ENCODE measurements at regions not wholly inside any gene's neighbourhood (a gene's known extent, or its start where the extent isn't known, plus 50 kb on each side); places are given as distances from the start of the nearest gene placed in this dataset.

GRCh38 chr17:79530361-79531105 lies 80.3 kb downstream of the RBFOX3 start:
- Histone ChIP-seq H3K4me1 (ENCODE audit: control insufficient read depth in 1 of 2, insufficient read depth in 2 of 2, low read length in 2 of 2) (no peaks in the 10 kb centered on the region), H2AFZ (ENCODE audit: low read depth, low read length, poor library complexity, severe bottlenecking) (no peak overlapping the region), H3K27ac (ENCODE audit: low read depth, low read length) (no peak overlapping the region), H3K4me2 (ENCODE audit: low read length) (no peak overlapping the region), H4K20me1 (ENCODE audit: insufficient read depth) (no peaks in the 10 kb centered on the region), H3K27me3 (ENCODE audit: insufficient read depth, low read length) (peaks cover 73% of the 10 kb centered on the region), H3K79me2 (ENCODE audit: insufficient read depth, low read length) (no peaks in the 10 kb centered on the region), H3K36me3 (ENCODE audit: control insufficient read depth in 1 of 2, insufficient read depth in 2 of 2, low read length in 2 of 2) (no peaks in the 10 kb centered on the region), H3K9me2 (ENCODE audit: insufficient read depth) (no peaks in the 10 kb centered on the region), H3K4me3 (replicated peaks in 1 of 2; ENCODE audit: low read depth in 1 of 2, low read length in 2 of 2) (no peak overlapping the region), H3K9ac (ENCODE audit: low read length) (no peak overlapping the region), H3K9me3 (ENCODE audit: control insufficient read depth in 1 of 2, insufficient read depth in 1 of 2, low read depth in 1 of 2, low read length in 2 of 2) (no peaks in the 10 kb centered on the region)
- ATAC-seq (no peak), DNase-seq (ENCODE audit: low read depth, low spot score) (no peak)
- POLR2A ChIA-PET: no interaction called here
- no TSS peak for BruUV-seq (replicated peaks)
- TF ChIP-seq MAX (IDR thresholded peaks at IDR 0.05) (no peak), CEBPB (IDR thresholded peaks at IDR 0.05; ENCODE audit: low read depth) (no peak), REST (IDR thresholded peaks at IDR 0.05; ENCODE audit: low read depth) (no peak), SIN3A (IDR thresholded peaks at IDR 0.05; ENCODE audit: low read depth) (no peak), SP1 (IDR thresholded peaks at IDR 0.05; ENCODE audit: low read depth) (no peak), ZNF274 (IDR thresholded peaks at IDR 0.05; ENCODE audit: low read depth, low read length) (no peak), ELF1 (IDR thresholded peaks at IDR 0.05; ENCODE audit: borderline replicate concordance, low read depth) (no peak), RAD21 (IDR thresholded peaks at IDR 0.05; ENCODE audit: low read depth) (no peak)
- intact Hi-C loops (cut with micrococcal nuclease): no loop called here
- RAD21 ChIA-PET (ENCODE audit: low non-redundant PET in 1 of 2, low total read pairs in 2 of 2, uncharacterized antibody in 2 of 2, unreplicated experiment in 2 of 2): no interaction called here
- CTCF ChIA-PET: no interaction called here
